ENCODE measurements at regions not wholly inside any gene's neighbourhood (a gene's known extent, or its start where the extent isn't known, plus 50 kb on each side); places are given as distances from the start of the nearest gene placed in this dataset.

GRCh38 chr2:221166292-221166691 lies 405.8 kb downstream of the EPHA4 start:
- WGBS: 31% methylated on average over 7 of the region's 7 CpGs
- H3K9ac ChIP-seq (ENCODE audit: low read length): peak overlapping the region; percentile 13
- no peaks in the 10 kb centered on the region for H3K4me1 ChIP-seq (ENCODE audit: control insufficient read depth, insufficient read depth, low read depth, low read length)
- no peak overlapping the region for H3K4me3 ChIP-seq (ENCODE audit: insufficient read depth in 1 of 2, low read depth in 1 of 2, low read length in 2 of 2)
- H3K27ac ChIP-seq (ENCODE audit: low read length, poor library complexity, severe bottlenecking): no peak overlapping the region
- no peak overlapping the region for H2AFZ ChIP-seq (ENCODE audit: low read depth, low read length)
- no peak overlapping the region for H2BK15ac ChIP-seq (ENCODE audit: low read depth, poor library complexity, severe bottlenecking)
- no peaks in the 10 kb centered on the region for H3K79me1 ChIP-seq (replicated peaks; ENCODE audit: low read length, poor library complexity, severe bottlenecking)
- no peak overlapping the region for H3K4ac ChIP-seq (ENCODE audit: low read depth in 1 of 2, low read length in 2 of 2)
- DNase-seq: peak; percentile 5
- no peaks in the 10 kb centered on the region for H3K27me3 ChIP-seq (ENCODE audit: control insufficient read depth in 1 of 2, insufficient read depth in 1 of 2, low read length in 2 of 2)
- no peak overlapping the region for H2BK120ac ChIP-seq (ENCODE audit: low read depth, low read length)
- no peak overlapping the region for H3K18ac ChIP-seq (ENCODE audit: low read depth in 1 of 2, low read length in 2 of 2)
- H4K8ac ChIP-seq (ENCODE audit: low read length): no peak overlapping the region
- no peaks in the 10 kb centered on the region for H3K36me3 ChIP-seq (ENCODE audit: control insufficient read depth in 1 of 2, insufficient read depth in 2 of 2, low read depth in 1 of 2, low read length in 2 of 2)
- H2AK5ac ChIP-seq (ENCODE audit: low read length, severe bottlenecking): no peak overlapping the region
- no peak overlapping the region for H2BK5ac ChIP-seq (ENCODE audit: low read depth, low read length, poor library complexity, severe bottlenecking)
- H3K23ac ChIP-seq (ENCODE audit: low read length in 2 of 2): no peak overlapping the region
- H3K14ac ChIP-seq (ENCODE audit: low read length in 2 of 2): no peak overlapping the region
- H4K91ac ChIP-seq (ENCODE audit: low read length): no peak overlapping the region
- no peak overlapping the region for H3K4me2 ChIP-seq (ENCODE audit: low read length, poor library complexity, severe bottlenecking)
- H2BK12ac ChIP-seq (ENCODE audit: low read length in 2 of 2): no peak overlapping the region
- H3K9me3 ChIP-seq (ENCODE audit: control insufficient read depth, low read length): no peaks in the 10 kb centered on the region

GRCh38 chr2:221167561-221167960 lies 404.5 kb downstream of the EPHA4 start:
- Histone ChIP-seq H3K9me3 (ENCODE audit: control insufficient read depth, low read length) (no peaks in the 10 kb centered on the region), H2BK12ac (ENCODE audit: low read length in 2 of 2) (no peak overlapping the region), H4K8ac (ENCODE audit: low read length) (no peak overlapping the region), H2BK5ac (ENCODE audit: low read depth, low read length, poor library complexity, severe bottlenecking) (no peak overlapping the region), H3K27me3 (ENCODE audit: control insufficient read depth in 1 of 2, insufficient read depth in 1 of 2, low read length in 2 of 2) (no peaks in the 10 kb centered on the region), H3K23ac (ENCODE audit: low read length in 2 of 2) (no peak overlapping the region), H3K4ac (ENCODE audit: low read depth in 1 of 2, low read length in 2 of 2) (no peak overlapping the region), H3K18ac (ENCODE audit: low read depth in 1 of 2, low read length in 2 of 2) (no peak overlapping the region), H2AK5ac (ENCODE audit: low read length, severe bottlenecking) (no peak overlapping the region), H3K9ac (ENCODE audit: low read length) (no peak overlapping the region), H3K79me1 (replicated peaks; ENCODE audit: low read length, poor library complexity, severe bottlenecking) (no peaks in the 10 kb centered on the region), H2BK120ac (ENCODE audit: low read depth, low read length) (no peak overlapping the region), H3K4me2 (ENCODE audit: low read length, poor library complexity, severe bottlenecking) (no peak overlapping the region), H3K4me1 (ENCODE audit: control insufficient read depth, insufficient read depth, low read depth, low read length) (no peaks in the 10 kb centered on the region), H3K36me3 (ENCODE audit: control insufficient read depth in 1 of 2, insufficient read depth in 2 of 2, low read depth in 1 of 2, low read length in 2 of 2) (no peaks in the 10 kb centered on the region), H3K14ac (ENCODE audit: low read length in 2 of 2) (no peak overlapping the region), H3K4me3 (ENCODE audit: insufficient read depth in 1 of 2, low read depth in 1 of 2, low read length in 2 of 2) (no peak overlapping the region), H2AFZ (ENCODE audit: low read depth, low read length) (no peak overlapping the region), H2BK15ac (ENCODE audit: low read depth, poor library complexity, severe bottlenecking) (no peak overlapping the region), H3K27ac (ENCODE audit: low read length, poor library complexity, severe bottlenecking) (no peak overlapping the region), H4K91ac (ENCODE audit: low read length) (no peak overlapping the region)
- DNase-seq: no peak

GRCh38 chr2:221169724-221170123 lies 402.4 kb downstream of the EPHA4 start:
- Histone ChIP-seq H3K4ac (ENCODE audit: low read depth in 1 of 2, low read length in 2 of 2) (no peak overlapping the region), H2BK120ac (ENCODE audit: low read depth, low read length) (no peak overlapping the region), H2AFZ (ENCODE audit: low read depth, low read length) (no peak overlapping the region), H3K27ac (ENCODE audit: low read length, poor library complexity, severe bottlenecking) (no peak overlapping the region), H2BK12ac (ENCODE audit: low read length in 2 of 2) (no peak overlapping the region), H3K4me1 (ENCODE audit: control insufficient read depth, insufficient read depth, low read depth, low read length) (no peaks in the 10 kb centered on the region), H3K4me3 (ENCODE audit: insufficient read depth in 1 of 2, low read depth in 1 of 2, low read length in 2 of 2) (no peak overlapping the region), H2AK5ac (ENCODE audit: low read length, severe bottlenecking) (no peak overlapping the region), H3K79me1 (replicated peaks; ENCODE audit: low read length, poor library complexity, severe bottlenecking) (no peaks in the 10 kb centered on the region), H3K4me2 (ENCODE audit: low read length, poor library complexity, severe bottlenecking) (no peak overlapping the region), H2BK5ac (ENCODE audit: low read depth, low read length, poor library complexity, severe bottlenecking) (no peak overlapping the region), H3K18ac (ENCODE audit: low read depth in 1 of 2, low read length in 2 of 2) (no peak overlapping the region), H4K8ac (ENCODE audit: low read length) (no peak overlapping the region), H4K91ac (ENCODE audit: low read length) (no peak overlapping the region), H3K36me3 (ENCODE audit: control insufficient read depth in 1 of 2, insufficient read depth in 2 of 2, low read depth in 1 of 2, low read length in 2 of 2) (no peaks in the 10 kb centered on the region), H3K9me3 (ENCODE audit: control insufficient read depth, low read length) (no peaks in the 10 kb centered on the region), H3K14ac (ENCODE audit: low read length in 2 of 2) (no peak overlapping the region), H3K23ac (ENCODE audit: low read length in 2 of 2) (no peak overlapping the region), H2BK15ac (ENCODE audit: low read depth, poor library complexity, severe bottlenecking) (no peak overlapping the region), H3K9ac (ENCODE audit: low read length) (no peak overlapping the region), H3K27me3 (ENCODE audit: control insufficient read depth in 1 of 2, insufficient read depth in 1 of 2, low read length in 2 of 2) (no peaks in the 10 kb centered on the region)
- DNase-seq: no peak
- WGBS: 95% methylated on average over 6 of the region's 6 CpGs

- no peak overlapping the region for H2BK15ac ChIP-seq (ENCODE audit: low read depth, poor library complexity, severe bottlenecking)
- no peak overlapping the region for H2AK5ac ChIP-seq (ENCODE audit: low read length, severe bottlenecking)
- no peak overlapping the region for H3K14ac ChIP-seq (ENCODE audit: low read length in 2 of 2)
- H3K4me3 ChIP-seq (ENCODE audit: insufficient read depth in 1 of 2, low read depth in 1 of 2, low read length in 2 of 2): no peak overlapping the region
- no peaks in the 10 kb centered on the region for H3K4me1 ChIP-seq (ENCODE audit: control insufficient read depth, insufficient read depth, low read depth, low read length)
- no peak overlapping the region for H4K8ac ChIP-seq (ENCODE audit: low read length)
- H3K27ac ChIP-seq (ENCODE audit: low read length, poor library complexity, severe bottlenecking): no peak overlapping the region
- no peak for DNase-seq
- H3K9ac ChIP-seq (ENCODE audit: low read length): no peak overlapping the region
- no peaks in the 10 kb centered on the region for H3K9me3 ChIP-seq (ENCODE audit: control insufficient read depth, low read length)
- H3K4me2 ChIP-seq (ENCODE audit: low read length, poor library complexity, severe bottlenecking): no peak overlapping the region
- no peak overlapping the region for H2BK120ac ChIP-seq (ENCODE audit: low read depth, low read length)
- H3K79me1 ChIP-seq (replicated peaks; ENCODE audit: low read length, poor library complexity, severe bottlenecking): no peaks in the 10 kb centered on the region
- no peak overlapping the region for H3K4ac ChIP-seq (ENCODE audit: low read depth in 1 of 2, low read length in 2 of 2)
- no peaks in the 10 kb centered on the region for H3K36me3 ChIP-seq (ENCODE audit: control insufficient read depth in 1 of 2, insufficient read depth in 2 of 2, low read depth in 1 of 2, low read length in 2 of 2)
- H2BK12ac ChIP-seq (ENCODE audit: low read length in 2 of 2): no peak overlapping the region
- no peak overlapping the region for H2BK5ac ChIP-seq (ENCODE audit: low read depth, low read length, poor library complexity, severe bottlenecking)
- H3K18ac ChIP-seq (ENCODE audit: low read depth in 1 of 2, low read length in 2 of 2): no peak overlapping the region
- no peak overlapping the region for H2AFZ ChIP-seq (ENCODE audit: low read depth, low read length)
- no peaks in the 10 kb centered on the region for H3K27me3 ChIP-seq (ENCODE audit: control insufficient read depth in 1 of 2, insufficient read depth in 1 of 2, low read length in 2 of 2)
- H4K91ac ChIP-seq (ENCODE audit: low read length): no peak overlapping the region
- WGBS: no CpG with 5 or more reads among the region's 1 CpG
- no peak overlapping the region for H3K23ac ChIP-seq (ENCODE audit: low read length in 2 of 2)
These were observed 401.6 kb downstream of the EPHA4 start for GRCh38 chr2:221170548-221170947.

Data from mesenchymal stem cell (in vitro differentiated cells and primary cell).